ENCODE measurements at regions not wholly inside any gene's neighbourhood (a gene's known extent, or its start where the extent isn't known, plus 50 kb on each side); places are given as distances from the start of the nearest gene placed in this dataset.
"Not testable (repeated sequence)": the region's sequence is repeated elsewhere in the genome, so short reads cannot be mapped to it uniquely, and the experiment has no call there.

DNA sequence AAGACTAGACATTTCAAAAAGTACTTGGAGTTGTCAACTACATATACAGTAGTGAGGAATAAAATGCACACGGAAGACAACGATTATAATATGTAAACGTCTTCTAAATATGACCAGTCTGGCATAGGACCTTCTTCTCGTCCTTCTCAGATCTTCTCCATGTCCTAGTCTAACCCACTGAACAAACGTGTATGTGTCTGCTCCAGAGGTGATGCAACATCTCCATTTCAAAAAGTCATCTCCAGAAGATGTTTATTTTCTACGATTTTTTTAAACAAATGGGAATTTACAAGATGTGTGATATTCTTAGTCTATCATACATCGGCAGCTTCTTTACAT, 89.9 kb downstream of the GPX5 start:
- DNase-seq = no peak
- H3K27ac ChIP-seq (replicated peaks) = no peak overlapping the region
- no peak overlapping the region for H3K4me3 ChIP-seq
- intact Hi-C loops (cut with micrococcal nuclease) = no loop called here
- H3K4me1 ChIP-seq = no peaks in the 10 kb centered on the region
- no peaks in the 10 kb centered on the region for H3K36me3 ChIP-seq
- H3K27me3 ChIP-seq (ENCODE audit: low read depth) = peaks cover 99% of the 10 kb centered on the region
- no peaks in the 10 kb centered on the region for H3K9me3 ChIP-seq (replicated peaks)
- TF ChIP-seq, protein P1, sequence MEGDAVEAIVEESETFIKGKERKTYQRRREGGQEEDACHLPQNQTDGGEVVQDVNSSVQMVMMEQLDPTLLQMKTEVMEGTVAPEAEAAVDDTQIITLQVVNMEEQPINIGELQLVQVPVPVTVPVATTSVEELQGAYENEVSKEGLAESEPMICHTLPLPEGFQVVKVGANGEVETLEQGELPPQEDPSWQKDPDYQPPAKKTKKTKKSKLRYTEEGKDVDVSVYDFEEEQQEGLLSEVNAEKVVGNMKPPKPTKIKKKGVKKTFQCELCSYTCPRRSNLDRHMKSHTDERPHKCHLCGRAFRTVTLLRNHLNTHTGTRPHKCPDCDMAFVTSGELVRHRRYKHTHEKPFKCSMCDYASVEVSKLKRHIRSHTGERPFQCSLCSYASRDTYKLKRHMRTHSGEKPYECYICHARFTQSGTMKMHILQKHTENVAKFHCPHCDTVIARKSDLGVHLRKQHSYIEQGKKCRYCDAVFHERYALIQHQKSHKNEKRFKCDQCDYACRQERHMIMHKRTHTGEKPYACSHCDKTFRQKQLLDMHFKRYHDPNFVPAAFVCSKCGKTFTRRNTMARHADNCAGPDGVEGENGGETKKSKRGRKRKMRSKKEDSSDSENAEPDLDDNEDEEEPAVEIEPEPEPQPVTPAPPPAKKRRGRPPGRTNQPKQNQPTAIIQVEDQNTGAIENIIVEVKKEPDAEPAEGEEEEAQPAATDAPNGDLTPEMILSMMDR (IDR thresholded peaks at IDR 0.05; ENCODE audit: borderline replicate concordance) = no peak

DNA sequence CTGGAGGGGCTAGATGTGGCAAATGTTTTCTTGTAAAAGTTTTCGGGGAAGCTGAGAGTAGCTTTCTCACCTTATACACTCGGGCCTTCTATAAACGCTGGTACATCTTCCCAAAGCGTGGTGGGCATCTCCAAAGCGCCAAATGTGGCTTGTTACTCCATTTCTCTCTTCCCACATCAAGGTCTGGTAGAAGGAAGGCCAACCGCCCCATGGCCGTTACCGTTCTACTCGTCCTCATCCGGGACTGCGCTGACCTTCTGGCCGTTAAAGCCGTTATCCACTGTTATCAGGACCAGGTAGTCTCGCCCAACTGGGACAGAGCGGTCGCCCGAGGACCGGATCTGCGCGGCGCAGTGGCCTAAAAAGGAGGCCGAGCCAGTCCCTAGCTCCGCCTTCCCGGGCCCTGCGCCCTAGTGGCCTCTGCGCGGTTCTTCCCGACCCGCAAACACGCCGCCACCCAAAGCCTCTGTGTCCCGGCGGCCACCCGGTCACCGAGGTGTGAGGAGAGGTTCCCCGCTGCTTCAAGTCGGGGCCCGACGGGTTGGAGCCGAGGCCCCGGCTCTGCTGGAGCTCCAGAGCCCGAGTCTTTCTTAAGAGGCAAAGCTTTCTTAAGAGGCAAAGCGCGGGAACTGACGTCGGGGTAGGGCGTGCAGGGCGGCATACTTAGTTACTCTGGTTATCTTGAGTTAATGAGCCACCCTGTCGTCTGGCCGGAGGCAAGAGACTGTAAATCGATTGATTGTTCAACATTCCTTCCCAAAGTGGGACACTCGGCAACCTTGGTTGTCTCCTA, 90.5 kb downstream of the GPX5 start:
- intact Hi-C loops (cut with micrococcal nuclease) = no loop called here
- H3K27ac ChIP-seq (replicated peaks) = no peak overlapping the region
- no peaks in the 10 kb centered on the region for H3K9me3 ChIP-seq (replicated peaks)
- peaks cover 99% of the 10 kb centered on the region for H3K27me3 ChIP-seq (ENCODE audit: low read depth)
- DNase-seq = no peak
- H3K4me3 ChIP-seq = no peak overlapping the region
- no peaks in the 10 kb centered on the region for H3K36me3 ChIP-seq
- no peaks in the 10 kb centered on the region for H3K4me1 ChIP-seq
- TF ChIP-seq, protein P1 (IDR thresholded peaks at IDR 0.05; ENCODE audit: borderline replicate concordance) = no peak

DNA sequence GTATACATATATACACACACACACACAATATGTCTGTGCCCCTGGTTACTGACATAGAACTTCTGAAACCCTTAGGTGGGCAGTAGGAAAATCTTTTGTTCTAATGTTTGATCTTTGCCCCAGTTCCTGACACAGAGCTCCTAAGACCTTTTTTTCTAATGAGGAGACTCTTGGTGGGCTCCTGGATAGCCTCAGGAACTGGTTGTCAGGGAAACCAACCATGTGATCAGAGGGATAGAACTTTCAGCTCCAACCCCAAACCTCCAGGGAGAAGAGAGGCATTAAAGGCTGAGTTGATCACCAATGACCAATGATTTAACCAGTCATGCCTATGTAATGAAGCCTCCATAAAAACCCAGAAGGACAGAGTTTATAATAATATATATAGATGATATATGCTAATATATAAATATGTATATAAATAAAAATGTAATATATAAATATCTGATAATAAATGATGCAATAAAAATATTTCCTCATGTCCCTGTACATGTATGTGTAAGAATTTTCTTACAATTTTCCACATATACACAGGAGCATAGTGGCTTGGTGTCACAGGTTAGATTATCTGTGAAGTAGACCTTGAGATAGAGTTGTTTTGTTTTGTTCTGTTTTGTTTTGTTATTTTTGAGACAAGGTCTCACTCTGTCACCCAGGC, 93.3 kb downstream of the GPX5 start:
- H3K4me3 ChIP-seq = no peak overlapping the region
- peaks cover 74% of the 10 kb centered on the region for H3K27me3 ChIP-seq (ENCODE audit: low read depth)
- DNase-seq = no peak
- TF ChIP-seq, protein P1 (IDR thresholded peaks at IDR 0.05; ENCODE audit: borderline replicate concordance) = no peak
- H3K27ac ChIP-seq (replicated peaks) = no peak overlapping the region
- no peaks in the 10 kb centered on the region for H3K36me3 ChIP-seq
- intact Hi-C loops (cut with micrococcal nuclease) = no loop called here
- H3K9me3 ChIP-seq (replicated peaks) = no peaks in the 10 kb centered on the region
- H3K4me1 ChIP-seq = no peaks in the 10 kb centered on the region

DNA sequence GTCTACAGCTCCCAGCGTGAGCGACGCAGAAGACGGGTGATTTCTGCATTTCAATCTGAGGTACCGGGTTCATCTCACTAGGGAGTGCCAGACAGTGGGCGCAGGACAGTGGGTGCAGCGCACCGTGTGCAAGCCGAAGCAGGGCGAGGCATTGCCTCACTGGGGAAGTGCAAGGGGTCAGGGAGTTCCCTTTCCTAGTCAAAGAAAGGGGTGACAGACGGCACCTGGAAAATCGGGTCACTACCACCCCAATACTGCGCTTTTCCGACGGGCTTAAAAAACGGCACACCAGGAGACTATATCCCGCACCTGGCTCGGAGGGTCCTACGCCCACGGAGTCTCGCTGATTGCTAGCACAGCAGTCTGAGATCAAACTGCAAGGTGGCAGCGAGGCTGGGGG, 95.6 kb downstream of the GPX5 start:
- intact Hi-C loops (cut with micrococcal nuclease); H3K4me3 ChIP-seq; H3K4me1 ChIP-seq; H3K36me3 ChIP-seq; DNase-seq; H3K9me3 ChIP-seq (replicated peaks); H3K27ac ChIP-seq (replicated peaks): not testable (repeated sequence)
- peaks cover 51% of the 10 kb centered on the region for H3K27me3 ChIP-seq (ENCODE audit: low read depth)

DNA sequence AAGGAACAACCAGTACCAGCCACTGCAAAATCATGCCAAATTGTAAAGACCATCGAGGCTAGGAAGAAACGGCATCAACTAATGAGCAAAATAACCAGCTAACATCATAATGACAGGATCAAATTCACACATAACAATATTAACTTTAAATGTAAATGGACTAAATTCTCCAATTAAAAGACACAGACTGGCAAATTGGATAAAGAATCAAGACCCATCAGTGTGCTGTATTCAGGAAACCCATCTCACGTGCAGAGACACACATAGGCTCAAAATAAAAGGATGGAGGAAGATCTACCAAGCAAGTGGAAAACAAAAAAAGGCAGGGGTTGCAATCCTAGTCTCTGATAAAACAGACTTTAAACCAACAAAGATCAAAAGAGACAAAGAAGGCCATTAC, 97.6 kb downstream of the GPX5 start:
- DNase-seq; intact Hi-C loops (cut with micrococcal nuclease); H3K4me1 ChIP-seq; H3K36me3 ChIP-seq; H3K27ac ChIP-seq (replicated peaks); H3K9me3 ChIP-seq (replicated peaks); H3K4me3 ChIP-seq: not testable (repeated sequence)
- peaks cover 32% of the 10 kb centered on the region for H3K27me3 ChIP-seq (ENCODE audit: low read depth)

DNA sequence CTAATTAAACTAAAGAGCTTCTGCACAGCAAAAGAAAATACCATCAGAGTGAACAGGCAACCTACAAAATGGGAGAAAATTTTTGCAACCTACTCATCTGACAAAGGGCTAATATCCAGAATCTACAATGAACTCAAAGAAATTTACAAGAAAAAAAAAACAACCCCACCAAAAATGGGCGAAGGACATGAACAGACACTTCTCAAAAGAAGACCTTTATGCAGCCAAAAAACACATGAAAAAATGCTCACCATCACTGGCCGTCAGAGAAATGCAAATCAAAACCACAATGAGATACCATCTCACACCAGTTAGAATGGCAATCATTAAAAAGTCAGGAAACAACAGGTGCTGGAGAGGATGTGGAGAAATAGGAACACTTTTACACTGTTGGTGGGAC, 100.7 kb downstream of the GPX5 start:
- peaks cover 29% of the 10 kb centered on the region for H3K27me3 ChIP-seq (ENCODE audit: low read depth)
- DNase-seq; H3K9me3 ChIP-seq (replicated peaks); H3K4me1 ChIP-seq; H3K4me3 ChIP-seq; H3K27ac ChIP-seq (replicated peaks); intact Hi-C loops (cut with micrococcal nuclease); H3K36me3 ChIP-seq: not testable (repeated sequence)

DNA sequence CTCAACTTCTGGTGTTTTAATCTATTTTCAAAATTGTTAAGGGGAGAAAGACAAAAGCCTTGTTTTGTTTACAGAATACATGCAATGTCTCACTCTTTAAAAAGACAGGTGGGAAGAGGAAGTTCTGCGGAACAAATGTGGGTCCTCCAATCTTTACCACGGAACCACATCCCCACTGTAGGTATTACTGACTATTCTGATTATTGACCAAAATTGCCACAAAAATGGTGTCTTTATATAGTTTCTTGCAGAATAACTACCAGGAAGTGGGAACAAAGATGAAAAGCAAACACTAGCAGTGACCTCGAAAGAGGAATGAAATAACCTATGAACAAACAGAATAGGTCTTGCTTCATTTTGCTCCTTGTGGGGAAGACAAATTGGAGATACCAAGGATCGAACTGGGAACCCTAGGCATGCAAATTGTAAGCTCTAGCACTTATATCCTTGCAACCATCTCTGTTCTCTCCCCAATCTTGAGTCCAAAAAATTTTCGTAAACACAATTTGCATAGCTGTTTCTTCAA, 106.7 kb downstream of the GPX5 start:
- Histone ChIP-seq H3K27ac (replicated peaks) (no peak overlapping the region), H3K4me1 (peaks cover 10% of the 10 kb centered on the region), H3K9me3 (replicated peaks) (peaks cover 4% of the 10 kb centered on the region), H3K27me3 (ENCODE audit: low read depth) (peaks cover 88% of the 10 kb centered on the region), H3K4me3 (no peak overlapping the region), H3K36me3 (no peaks in the 10 kb centered on the region)
- intact Hi-C loops (cut with micrococcal nuclease) = no loop called here
- TF ChIP-seq, protein P1 (IDR thresholded peaks at IDR 0.05; ENCODE audit: borderline replicate concordance) = no peak
- DNase-seq = no peak

Measured in left ventricle myocardium inferior (tissue), 1 donor.